Uterus (tissue), 3 donors: ENCODE measurements at regions not wholly inside any gene's neighbourhood (a gene's known extent, or its start where the extent isn't known, plus 50 kb on each side); places are given as distances from the start of the nearest gene placed in this dataset.

ENCODE experiments used
- DNase-seq, 2 donors: peaks; one replicate each; pipeline ENCODE4 v3.0.0-alpha.2; 2019 to 2020
- H3K27ac ChIP-seq, 2 donors: fragments of 200-600 bp; sonication (generic); 1 replicate in 1 of 2; 2 replicates in 1 of 2; pipeline ENCODE4 v1.5.1; 2016 to 2018
- H3K27me3 ChIP-seq, 2 donors: fragments of 200-600 bp; sonication (generic); one replicate each; pipeline ENCODE4 v1.5.1; 2018 to 2019; ENCODE audit warnings: control low read depth in 1 of 2
- H3K36me3 ChIP-seq, 2 donors: fragments of 200-600 bp; sonication (generic); one replicate each; pipeline ENCODE4 v1.5.1; 2019; ENCODE audit warnings: control low read depth in 1 of 2
- H3K4me1 ChIP-seq, 2 donors: fragments of 200-600 bp; sonication (generic); one replicate each; pipeline ENCODE4 v1.5.1; 2018 to 2019; ENCODE audit warnings: control low read depth in 1 of 2
- H3K4me3 ChIP-seq, 2 donors: fragments of 200-600 bp; sonication (generic); 1 replicate in 1 of 2; 2 replicates in 1 of 2; pipeline ENCODE4 v1.5.1; 2018 to 2019; ENCODE audit warnings: mild to moderate bottlenecking in 1 of 2
- H3K9me3 ChIP-seq, 2 donors: fragments of 200-600 bp; sonication (generic); one replicate each; pipeline ENCODE4 v1.5.1; 2019; ENCODE audit warnings: control low read depth in 1 of 2
- POLR2A ChIP-seq, 2 donors: fragments of 450-650 bp; IDR thresholded peaks; one replicate each; pipeline ENCODE4 v1.6.1; 2016; ENCODE audit warnings: antibody characterized with exemption in 2 of 2, mild to moderate bottlenecking in 1 of 2, moderate library complexity in 1 of 2
- intact Hi-C: fragments of 100-400 bp; cut with DNase I; formaldehyde crosslinking; loops from one replicate; pipeline ENCODE4 v1.15.1; 2023; ENCODE audit warnings: low total_unique reads
- TF ChIP-seq, protein P1 (sequence below), 4 experiments: fragments of 200-600 bp in 2 of 4; fragments of 450-650 bp in 2 of 4; sonication (generic) in 2 of 4; IDR thresholded peaks; one replicate each; pipeline ENCODE4 v1.5.1; 2016 to 2019; ENCODE audit warnings: antibody characterized with exemption in 4 of 4, mild to moderate bottlenecking in 2 of 4, moderate library complexity in 1 of 4
- donor health status: DM: yes; HTN: yes; CAD: no.

DNA sequence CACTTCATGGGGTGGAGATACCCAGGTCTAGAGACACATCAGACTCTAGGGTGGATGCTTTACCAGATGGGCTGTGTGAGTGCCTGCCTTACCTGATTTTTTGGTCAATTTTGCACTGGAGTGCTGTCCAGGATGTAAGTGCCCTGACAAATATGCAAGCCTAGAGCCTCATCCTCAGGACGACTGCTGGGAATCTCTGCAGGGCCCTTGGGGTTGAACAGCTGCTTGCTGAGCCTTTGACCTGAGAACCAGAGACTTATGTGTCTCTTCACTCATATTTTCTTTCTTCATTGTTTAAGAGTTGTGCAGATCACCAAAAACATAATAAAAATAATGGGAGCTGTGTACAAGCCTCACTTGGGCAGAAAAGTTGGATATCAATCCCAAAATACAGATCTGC is 551.5 kb upstream of the ATP2B1 start:
- no peaks in the 10 kb centered on the region for H3K36me3 ChIP-seq
- intact Hi-C loops = no loop called here
- DNase-seq = no peak
- H3K4me3 ChIP-seq = no peak overlapping the region
- H3K4me1 ChIP-seq = no peaks in the 10 kb centered on the region
- no peaks in the 10 kb centered on the region for H3K9me3 ChIP-seq
- no peak for TF ChIP-seq POLR2A (IDR thresholded peaks at IDR 0.05)
- TF ChIP-seq, protein P1, sequence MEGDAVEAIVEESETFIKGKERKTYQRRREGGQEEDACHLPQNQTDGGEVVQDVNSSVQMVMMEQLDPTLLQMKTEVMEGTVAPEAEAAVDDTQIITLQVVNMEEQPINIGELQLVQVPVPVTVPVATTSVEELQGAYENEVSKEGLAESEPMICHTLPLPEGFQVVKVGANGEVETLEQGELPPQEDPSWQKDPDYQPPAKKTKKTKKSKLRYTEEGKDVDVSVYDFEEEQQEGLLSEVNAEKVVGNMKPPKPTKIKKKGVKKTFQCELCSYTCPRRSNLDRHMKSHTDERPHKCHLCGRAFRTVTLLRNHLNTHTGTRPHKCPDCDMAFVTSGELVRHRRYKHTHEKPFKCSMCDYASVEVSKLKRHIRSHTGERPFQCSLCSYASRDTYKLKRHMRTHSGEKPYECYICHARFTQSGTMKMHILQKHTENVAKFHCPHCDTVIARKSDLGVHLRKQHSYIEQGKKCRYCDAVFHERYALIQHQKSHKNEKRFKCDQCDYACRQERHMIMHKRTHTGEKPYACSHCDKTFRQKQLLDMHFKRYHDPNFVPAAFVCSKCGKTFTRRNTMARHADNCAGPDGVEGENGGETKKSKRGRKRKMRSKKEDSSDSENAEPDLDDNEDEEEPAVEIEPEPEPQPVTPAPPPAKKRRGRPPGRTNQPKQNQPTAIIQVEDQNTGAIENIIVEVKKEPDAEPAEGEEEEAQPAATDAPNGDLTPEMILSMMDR (IDR thresholded peaks at IDR 0.05) = no peak
- no peaks in the 10 kb centered on the region for H3K27me3 ChIP-seq
- no peak overlapping the region for H3K27ac ChIP-seq

- no peak for DNase-seq
- H3K27ac ChIP-seq = no peak overlapping the region
- H3K4me3 ChIP-seq = no peak overlapping the region
- H3K27me3 ChIP-seq = no peaks in the 10 kb centered on the region
- no peaks in the 10 kb centered on the region for H3K4me1 ChIP-seq
- H3K9me3 ChIP-seq = no peaks in the 10 kb centered on the region
- intact Hi-C loops = no loop called here
- TF ChIP-seq POLR2A (IDR thresholded peaks at IDR 0.05) = no peak
- TF ChIP-seq, protein P1 (IDR thresholded peaks at IDR 0.05) = no peak
- no peaks in the 10 kb centered on the region for H3K36me3 ChIP-seq
Measured at GRCh38 chr12:90257927-90258624, 549.4 kb upstream of the ATP2B1 start.

- Histone ChIP-seq H3K4me1 (no peaks in the 10 kb centered on the region), H3K4me3 (no peak overlapping the region), H3K9me3 (no peaks in the 10 kb centered on the region), H3K27ac (no peak overlapping the region), H3K27me3 (no peaks in the 10 kb centered on the region), H3K36me3 (no peaks in the 10 kb centered on the region)
- DNase-seq = no peak
- no peak for TF ChIP-seq POLR2A (IDR thresholded peaks at IDR 0.05)
- TF ChIP-seq, protein P1 (IDR thresholded peaks at IDR 0.05) = no peak
- intact Hi-C loops = no loop called here
Measured at GRCh38 chr12:90254796-90255195, 546.2 kb upstream of the ATP2B1 start.

GRCh38 chr12:90253674-90254181 is 545.1 kb upstream of the ATP2B1 start:
- no peaks in the 10 kb centered on the region for H3K27me3 ChIP-seq
- no peak overlapping the region for H3K27ac ChIP-seq
- no peak overlapping the region for H3K4me3 ChIP-seq
- TF ChIP-seq POLR2A (IDR thresholded peaks at IDR 0.05) = no peak
- TF ChIP-seq, protein P1 (IDR thresholded peaks at IDR 0.05) = no peak
- no peaks in the 10 kb centered on the region for H3K9me3 ChIP-seq
- intact Hi-C loops = no loop called here
- peak in 1 of 2 donors; percentile 44 for DNase-seq
- H3K36me3 ChIP-seq = no peaks in the 10 kb centered on the region
- H3K4me1 ChIP-seq = no peaks in the 10 kb centered on the region

DNA sequence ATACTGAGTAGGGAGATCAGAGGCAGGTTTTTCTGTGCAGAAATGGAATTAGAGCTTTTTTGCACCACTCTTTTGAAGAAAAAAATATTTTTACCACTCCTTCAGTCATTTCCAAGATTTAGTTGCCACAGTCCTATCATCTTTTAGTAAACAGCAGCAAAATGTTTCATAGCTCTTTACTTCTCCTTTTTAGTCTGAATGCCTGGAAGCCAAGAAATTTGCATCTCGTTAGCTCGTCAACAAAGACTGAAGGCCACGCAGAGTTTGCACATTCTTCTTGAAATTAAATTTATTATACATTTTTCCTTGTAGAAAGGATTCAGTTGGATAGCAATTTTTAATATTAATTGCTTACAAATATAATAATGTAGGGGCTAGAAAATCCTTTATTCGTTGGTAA is 544.5 kb upstream of the ATP2B1 start:
- TF ChIP-seq, protein P1 (IDR thresholded peaks at IDR 0.05) = no peak
- no peak for TF ChIP-seq POLR2A (IDR thresholded peaks at IDR 0.05)
- Histone ChIP-seq H3K4me3 (no peak overlapping the region), H3K9me3 (no peaks in the 10 kb centered on the region), H3K27ac (no peak overlapping the region), H3K4me1 (no peaks in the 10 kb centered on the region), H3K27me3 (no peaks in the 10 kb centered on the region), H3K36me3 (no peaks in the 10 kb centered on the region)
- intact Hi-C loops = no loop called here
- DNase-seq = no peak
